ENCODE measurements at regions not wholly inside any gene's neighbourhood (a gene's known extent, or its start where the extent isn't known, plus 50 kb on each side); places are given as distances from the start of the nearest gene placed in this dataset.

DNA sequence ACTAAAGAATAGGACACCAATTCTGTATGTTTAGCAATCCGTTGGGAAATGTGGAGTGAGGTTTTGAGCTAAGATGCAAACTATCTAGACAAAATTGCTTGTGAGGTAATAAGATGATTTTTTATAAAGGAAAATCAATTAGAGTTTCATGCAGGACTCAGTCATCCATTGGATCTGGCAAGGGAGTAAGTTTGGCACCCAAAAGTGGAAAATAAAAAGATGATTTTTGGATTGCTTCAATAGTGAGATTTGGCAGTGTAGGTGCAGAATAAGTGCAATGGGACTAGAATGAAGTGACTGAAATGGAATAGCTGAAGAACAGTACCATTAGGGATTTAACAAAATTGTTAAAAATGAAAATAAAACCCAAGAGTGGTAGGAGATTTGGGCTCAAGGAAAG lies 290.5 kb upstream of the EPHA5 start:
- TF ChIP-seq EP300 (IDR thresholded peaks at IDR 0.05; ENCODE audit: borderline replicate concordance) (no peak), TAF1 (IDR thresholded peaks at IDR 0.05; ENCODE audit: low read depth) (no peak), ZBTB7A (IDR thresholded peaks at IDR 0.05; ENCODE audit: low read depth) (no peak), NFIC (IDR thresholded peaks at IDR 0.05) (no peak), EGR1 (IDR thresholded peaks at IDR 0.05) (no peak), CREB1 (IDR thresholded peaks at IDR 0.05; ENCODE audit: low read depth) (no peak)
- TF ChIP-seq, protein P1, sequence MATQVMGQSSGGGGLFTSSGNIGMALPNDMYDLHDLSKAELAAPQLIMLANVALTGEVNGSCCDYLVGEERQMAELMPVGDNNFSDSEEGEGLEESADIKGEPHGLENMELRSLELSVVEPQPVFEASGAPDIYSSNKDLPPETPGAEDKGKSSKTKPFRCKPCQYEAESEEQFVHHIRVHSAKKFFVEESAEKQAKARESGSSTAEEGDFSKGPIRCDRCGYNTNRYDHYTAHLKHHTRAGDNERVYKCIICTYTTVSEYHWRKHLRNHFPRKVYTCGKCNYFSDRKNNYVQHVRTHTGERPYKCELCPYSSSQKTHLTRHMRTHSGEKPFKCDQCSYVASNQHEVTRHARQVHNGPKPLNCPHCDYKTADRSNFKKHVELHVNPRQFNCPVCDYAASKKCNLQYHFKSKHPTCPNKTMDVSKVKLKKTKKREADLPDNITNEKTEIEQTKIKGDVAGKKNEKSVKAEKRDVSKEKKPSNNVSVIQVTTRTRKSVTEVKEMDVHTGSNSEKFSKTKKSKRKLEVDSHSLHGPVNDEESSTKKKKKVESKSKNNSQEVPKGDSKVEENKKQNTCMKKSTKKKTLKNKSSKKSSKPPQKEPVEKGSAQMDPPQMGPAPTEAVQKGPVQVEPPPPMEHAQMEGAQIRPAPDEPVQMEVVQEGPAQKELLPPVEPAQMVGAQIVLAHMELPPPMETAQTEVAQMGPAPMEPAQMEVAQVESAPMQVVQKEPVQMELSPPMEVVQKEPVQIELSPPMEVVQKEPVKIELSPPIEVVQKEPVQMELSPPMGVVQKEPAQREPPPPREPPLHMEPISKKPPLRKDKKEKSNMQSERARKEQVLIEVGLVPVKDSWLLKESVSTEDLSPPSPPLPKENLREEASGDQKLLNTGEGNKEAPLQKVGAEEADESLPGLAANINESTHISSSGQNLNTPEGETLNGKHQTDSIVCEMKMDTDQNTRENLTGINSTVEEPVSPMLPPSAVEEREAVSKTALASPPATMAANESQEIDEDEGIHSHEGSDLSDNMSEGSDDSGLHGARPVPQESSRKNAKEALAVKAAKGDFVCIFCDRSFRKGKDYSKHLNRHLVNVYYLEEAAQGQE (IDR thresholded peaks at IDR 0.05; ENCODE audit: low read depth) = no peak
- TF ChIP-seq, protein P2, sequence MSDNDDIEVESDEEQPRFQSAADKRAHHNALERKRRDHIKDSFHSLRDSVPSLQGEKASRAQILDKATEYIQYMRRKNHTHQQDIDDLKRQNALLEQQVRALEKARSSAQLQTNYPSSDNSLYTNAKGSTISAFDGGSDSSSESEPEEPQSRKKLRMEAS (IDR thresholded peaks at IDR 0.05) = no peak
